Colonic mucosa (tissue), 4 donors: ENCODE measurements at regions not wholly inside any gene's neighbourhood (a gene's known extent, or its start where the extent isn't known, plus 50 kb on each side); places are given as distances from the start of the nearest gene placed in this dataset.

Experiments used
- DNase-seq: peaks from one replicate; pipeline ENCODE4 v3.0.0-alpha.2; 2020
- H3K27ac ChIP-seq: fragments of 200-600 bp; one replicate; pipeline ENCODE4 v1.8.0; 2021
- H3K27me3 ChIP-seq: fragments of 200-600 bp; one replicate; pipeline ENCODE4 v1.8.0; 2021
- H3K36me3 ChIP-seq: fragments of 200-600 bp; one replicate; pipeline ENCODE4 v1.8.0; 2021
- H3K4me1 ChIP-seq: fragments of 200-600 bp; one replicate; pipeline ENCODE4 v1.8.0; 2021; ENCODE audit warnings: mild to moderate bottlenecking
- H3K4me3 ChIP-seq: fragments of 200-600 bp; one replicate; pipeline ENCODE4 v1.8.0; 2021
- H3K9ac ChIP-seq, 2 donors: one replicate each; pipeline ENCODE4 v1.7.0; 2013; ENCODE audit warnings: control low read depth in 2 of 2, low read depth in 2 of 2, low read length in 2 of 2
- H3K9me3 ChIP-seq: fragments of 200-600 bp; one replicate; pipeline ENCODE4 v1.8.0; 2021
- CTCF ChIP-seq: fragments of 200-600 bp; IDR thresholded peaks from one replicate; pipeline ENCODE4 v1.8.0; 2022; ENCODE audit warnings: antibody characterized with exemption, mild to moderate bottlenecking
- intact Hi-C: fragments of 100-400 bp; cut with DNase I; formaldehyde crosslinking; loops from one replicate; pipeline ENCODE4 v1.14.1; 2022
- donor health status: healthy.
- donor health status: DM: no; HTN: no; CAD: no.
- donor health status: DM: no; HTN: no; CAD: no.

GRCh38 chr2:88310787-88311186, 140.6 kb downstream of the THNSL2 start:
- Histone ChIP-seq H3K36me3 (no peaks in the 10 kb centered on the region), H3K27ac (no peak overlapping the region), H3K9me3 (no peaks in the 10 kb centered on the region), H3K27me3 (no peaks in the 10 kb centered on the region), H3K4me3 (no peak overlapping the region), H3K4me1 (no peaks in the 10 kb centered on the region), H3K9ac (no peak overlapping the region)
- intact Hi-C loops: no loop called here
- DNase-seq: no peak
- no peak for TF ChIP-seq CTCF

GRCh38 chr2:88307817-88308216, 137.7 kb downstream of the THNSL2 start:
- Histone ChIP-seq H3K27me3 (no peaks in the 10 kb centered on the region), H3K4me3 (no peak overlapping the region), H3K9me3 (no peaks in the 10 kb centered on the region), H3K4me1 (no peaks in the 10 kb centered on the region), H3K36me3 (no peaks in the 10 kb centered on the region), H3K9ac (no peak overlapping the region), H3K27ac (no peak overlapping the region)
- intact Hi-C loops: no loop called here
- no peak for DNase-seq
- TF ChIP-seq CTCF: no peak

- intact Hi-C loops: no loop called here
- TF ChIP-seq CTCF: no peak
- Histone ChIP-seq H3K27me3 (no peaks in the 10 kb centered on the region), H3K9me3 (no peaks in the 10 kb centered on the region), H3K36me3 (no peaks in the 10 kb centered on the region), H3K9ac (no peak overlapping the region), H3K27ac (no peak overlapping the region), H3K4me3 (no peak overlapping the region), H3K4me1 (no peaks in the 10 kb centered on the region)
- DNase-seq: no peak
These were observed 133.7 kb downstream of the THNSL2 start for GRCh38 chr2:88303865-88304264.

- no peak for TF ChIP-seq CTCF
- intact Hi-C loops: no loop called here
- Histone ChIP-seq H3K9ac (no peak overlapping the region), H3K36me3 (no peaks in the 10 kb centered on the region), H3K27me3 (no peaks in the 10 kb centered on the region), H3K9me3 (no peaks in the 10 kb centered on the region), H3K4me3 (no peak overlapping the region), H3K4me1 (no peaks in the 10 kb centered on the region), H3K27ac (no peak overlapping the region)
- DNase-seq: no peak
These were observed 126.1 kb downstream of the THNSL2 start for GRCh38 chr2:88296247-88296646.

- no peak overlapping the region for H3K9ac ChIP-seq
- no peak overlapping the region for H3K27ac ChIP-seq
- no peaks in the 10 kb centered on the region for H3K9me3 ChIP-seq
- H3K27me3 ChIP-seq: no peaks in the 10 kb centered on the region
- no peak for DNase-seq
- intact Hi-C loops: no loop called here
- H3K36me3 ChIP-seq: no peaks in the 10 kb centered on the region
- H3K4me3 ChIP-seq: no peak overlapping the region
- TF ChIP-seq CTCF: no peak
- no peaks in the 10 kb centered on the region for H3K4me1 ChIP-seq
These were observed 113.9 kb downstream of the THNSL2 start for GRCh38 chr2:88283886-88284592.
